ENCODE measurements at regions not wholly inside any gene's neighbourhood (a gene's known extent, or its start where the extent isn't known, plus 50 kb on each side); places are given as distances from the start of the nearest gene placed in this dataset.

GRCh38 chr2:225223301-225223700, 176.2 kb upstream of the NYAP2 start:
- intact Hi-C loops (cut with micrococcal nuclease): no loop called here
- Histone ChIP-seq H3K9me3 (replicated peaks; ENCODE audit: control insufficient read depth, insufficient read depth, low read length) (no peaks in the 10 kb centered on the region), H3K27ac (ENCODE audit: insufficient read depth, low read depth, low read length) (no peak overlapping the region), H3K79me2 (ENCODE audit: control insufficient read depth, insufficient read depth, low read length) (no peaks in the 10 kb centered on the region), H3K4me3 (replicated peaks in 1 of 3; ENCODE audit: insufficient read depth in 1 of 3, low read depth in 1 of 3, low read length in 3 of 3) (no peak overlapping the region), H3K4me2 (ENCODE audit: insufficient read depth, low read length) (no peak overlapping the region), H4K20me1 (replicated peaks; ENCODE audit: control insufficient read depth, extremely low read depth, insufficient read depth, low read length) (no peaks in the 10 kb centered on the region), H3K9ac (replicated peaks; ENCODE audit: extremely low read depth, insufficient read depth, low read length) (no peak overlapping the region), H3K9me1 (replicated peaks; ENCODE audit: control insufficient read depth, extremely low read depth, insufficient read depth, low read length) (no peaks in the 10 kb centered on the region), H2AFZ (ENCODE audit: low read depth, low read length) (no peak overlapping the region), H3K36me3 (ENCODE audit: control insufficient read depth in 2 of 2, extremely low read depth in 1 of 2, insufficient read depth in 2 of 2, low read length in 2 of 2) (no peaks in the 10 kb centered on the region), H3K4me1 (ENCODE audit: control insufficient read depth, extremely low read depth, insufficient read depth, low read length) (no peaks in the 10 kb centered on the region), H3K27me3 (ENCODE audit: control insufficient read depth in 2 of 2, insufficient read depth in 2 of 2, low read length in 2 of 2) (no peaks in the 10 kb centered on the region)
- BruUV-seq (replicated peaks): no TSS peak
- TF ChIP-seq POLR2AphosphoS5 (IDR thresholded peaks at IDR 0.05; ENCODE audit: insufficient read depth, low read depth, low read length) (no peak), POLR2A (IDR thresholded peaks at IDR 0.05; ENCODE audit: low read depth, low read length) (no peak), EZH2 (IDR thresholded peaks at IDR 0.05; ENCODE audit: borderline replicate concordance, low read depth, low read length, severe bottlenecking) (no peak), JUN (IDR thresholded peaks at IDR 0.05; ENCODE audit: borderline replicate concordance, insufficient read depth, insufficient read length, low read depth) (no peak), GATA2 (IDR thresholded peaks at IDR 0.05; ENCODE audit: insufficient read depth, insufficient read length, low read depth, low read length) (no peak), MAX (IDR thresholded peaks at IDR 0.05; ENCODE audit: insufficient read depth, insufficient read length) (no peak), MYC (IDR thresholded peaks at IDR 0.05; ENCODE audit: low read depth, low read length) (no peak), CTCF (IDR thresholded peaks at IDR 0.05; ENCODE audit: extremely low read depth in 1 of 2, insufficient read depth in 1 of 2, low read depth in 1 of 2, low read length in 2 of 2) (no peak), FOS (IDR thresholded peaks at IDR 0.05; ENCODE audit: borderline replicate concordance, insufficient read depth, low read length) (no peak)
- FAIRE-seq (no peak), DNase-seq (ENCODE audit: low read depth, low spot score) (no peak)
- CTCF ChIA-PET: no interaction called here
- dilution Hi-C loops (cut with MboI; ENCODE audit: extremely low pct_ligation_motif_present, low sequenced_read_pairs): no loop called here
- POLR2A ChIA-PET: no interaction called here

Measured in endothelial cell of umbilical vein (primary cell).